SK-N-SH (cell line): ENCODE measurements at regions not wholly inside any gene's neighbourhood (a gene's known extent, or its start where the extent isn't known, plus 50 kb on each side); places are given as distances from the start of the nearest gene placed in this dataset.

Experiments
- CTCF ChIA-PET: fragments of 300-600, 350-600 bp; formaldehyde crosslinking; extraction: SDS; loops from one replicate; lab custom pipeline; 2021; lab: Yijun Ruan, JAX
- POLR2A ChIA-PET: fragments of 350-600 bp; sonication (Branson Sonifier 250); formaldehyde crosslinking; extraction: SDS; loops from one replicate; lab custom pipeline; 2020; ENCODE audit warnings: antibody characterized with exemption, inconsistent platforms; lab: Yijun Ruan, JAX
- DNase-seq: peaks from one replicate; pipeline ENCODE4 v3.0.0; 2012
- H2AFZ ChIP-seq: fragments of 200-600 bp; sonication (generic); 2 replicates; pipeline ENCODE4 v1.8.1; 2016; ENCODE audit warnings: antibody characterized with exemption, mild to moderate bottlenecking, low read depth
- H3F3A ChIP-seq: fragments of 200-600 bp; sonication (generic); replicated peaks from 2 replicates; pipeline ENCODE3; 2016; ENCODE audit warnings: antibody characterized with exemption, mild to moderate bottlenecking; ENCODE audit not compliant: insufficient read depth
- H3K27ac ChIP-seq, 2 experiments: fragments of 200-500 bp in 1 of 2; fragments of 200-600 bp in 1 of 2; sonication (Bioruptor generic) in 1 of 2; sonication (generic), shearing (Covaris generic) in 1 of 2; 2 replicates each; pipeline versions ENCODE4 v1.5.1 to v1.6.1; 2014 to 2016; ENCODE audit warnings: low read depth in 2 of 2, inconsistent platforms in 1 of 2, low read length in 1 of 2, mild to moderate bottlenecking in 1 of 2, mixed read lengths in 1 of 2
- H3K27me3 ChIP-seq: fragments of 200-600 bp; sonication (generic), shearing (Covaris generic); 2 replicates; pipeline ENCODE4 v1.6.1; 2016; ENCODE audit warnings: mixed run types; ENCODE audit not compliant: insufficient read depth
- H3K36me3 ChIP-seq, 2 experiments: fragments of 200-500 bp in 1 of 2; fragments of 200-600 bp in 1 of 2; sonication (Bioruptor generic) in 1 of 2; sonication (generic) in 1 of 2; replicated peaks in 1 of 2; 2 replicates each; pipeline versions ENCODE3 to v1.5.1; 2014 to 2016; ENCODE audit warnings: low read length in 1 of 2, mild to moderate bottlenecking in 1 of 2; ENCODE audit not compliant: insufficient read depth in 2 of 2, control insufficient read depth in 1 of 2
- H3K4me1 ChIP-seq, 2 experiments: fragments of 200-500 bp in 1 of 2; fragments of 200-600 bp in 1 of 2; sonication (Bioruptor generic) in 1 of 2; sonication (generic), shearing (Covaris generic) in 1 of 2; 2 replicates each; pipeline versions ENCODE4 v1.5.1 to v1.6.1; 2014 to 2016; ENCODE audit warnings: low read depth in 1 of 2, low read length in 1 of 2, mixed run types in 1 of 2; ENCODE audit not compliant: insufficient read depth in 2 of 2, control insufficient read depth in 1 of 2
- H3K4me2 ChIP-seq: fragments of 200-600 bp; sonication (generic), shearing (Covaris generic); 2 replicates; pipeline ENCODE4 v1.6.1; 2017; ENCODE audit warnings: mixed run types
- H3K4me3 ChIP-seq, 2 experiments: fragments of 200-500 bp in 1 of 2; fragments of 200-600 bp in 1 of 2; sonication (Bioruptor generic) in 1 of 2; sonication (generic), shearing (Covaris generic) in 1 of 2; 2 replicates each; pipeline versions ENCODE4 v1.5.1 to v1.8.1; 2014 to 2016; ENCODE audit warnings: low read depth in 2 of 2, inconsistent platforms in 1 of 2, low read length in 1 of 2, mild to moderate bottlenecking in 1 of 2, mixed read lengths in 1 of 2, moderate library complexity in 1 of 2
- H3K79me2 ChIP-seq: fragments of 200-600 bp; sonication (generic); 2 replicates; pipeline ENCODE4 v1.8.1; 2017; ENCODE audit warnings: mild to moderate bottlenecking; ENCODE audit not compliant: insufficient read depth
- H3K9ac ChIP-seq: fragments of 200-600 bp; sonication (generic); 2 replicates; pipeline ENCODE4 v1.6.1; 2017; ENCODE audit warnings: mixed run types
- H3K9me2 ChIP-seq: fragments of 200-600 bp; sonication (generic); 2 replicates; pipeline ENCODE4 v1.6.1; 2017; ENCODE audit warnings: mixed run types
- H3K9me3 ChIP-seq: fragments of 200-600 bp; sonication (generic); 2 replicates; pipeline ENCODE4 v1.6.1; 2017; ENCODE audit warnings: mixed run types, mild to moderate bottlenecking, moderate library complexity
- H4K20me1 ChIP-seq: fragments of 200-600 bp; sonication (generic); 2 replicates; pipeline ENCODE4 v1.6.1; 2017; ENCODE audit warnings: mild to moderate bottlenecking, mixed run types; ENCODE audit not compliant: insufficient read depth
- EZH2phosphoT487 ChIP-seq: fragments of 200-600 bp; sonication (generic); IDR thresholded peaks from 2 replicates; pipeline ENCODE4 v1.6.1; 2017; ENCODE audit warnings: low read depth, mixed run types, mild to moderate bottlenecking, antibody characterized with exemption, moderate library complexity, borderline replicate concordance
- FOSL2 ChIP-seq: IDR thresholded peaks from 2 replicates; pipeline ENCODE4 v1.4.0; 2012; ENCODE audit warnings: low read depth, mild to moderate bottlenecking, moderate library complexity, borderline replicate concordance
- FOXM1 ChIP-seq: IDR thresholded peaks from 2 replicates; pipeline ENCODE4 v1.4.0; 2012; ENCODE audit warnings: low read depth, mild to moderate bottlenecking
- JUND ChIP-seq: IDR thresholded peaks from 2 replicates; pipeline ENCODE4 v1.4.0; 2012
- MAX ChIP-seq: IDR thresholded peaks from 2 replicates; pipeline ENCODE4 v1.4.0; 2012; ENCODE audit warnings: low read depth
- NRF1 ChIP-seq: IDR thresholded peaks from 2 replicates; pipeline ENCODE4 v1.6.1; 2012; ENCODE audit warnings: low read depth, mild to moderate bottlenecking, low read length
- SIN3A ChIP-seq: IDR thresholded peaks from 2 replicates; pipeline ENCODE4 v1.6.1; 2012; ENCODE audit warnings: low read depth, mild to moderate bottlenecking, low read length, moderate library complexity, borderline replicate concordance
- SMC3 ChIP-seq: IDR thresholded peaks from 2 replicates; pipeline ENCODE4 v1.6.1; 2012; ENCODE audit warnings: low read depth, low read length, improper control_type of control experiment
- ZBTB33 ChIP-seq: IDR thresholded peaks from 2 replicates; pipeline ENCODE4 v1.4.0; 2012; ENCODE audit warnings: low read depth, borderline replicate concordance
- WGBS: methylation state at CpG from one replicate; pipeline ENCODE4 v1.1.6; 2017; ENCODE audit warnings: low lambda C conversion rate; 5-methylcytosine and 5-hydroxymethylcytosine counted together
- TF ChIP-seq, protein P1 (sequence below): fragments of 150-350 bp; IDR thresholded peaks from 2 replicates; pipeline ENCODE4 v1.6.1; 2017; ENCODE audit warnings: antibody characterized with exemption, low read length, low read depth, borderline replicate concordance
- TF ChIP-seq, protein P2 (sequence below): fragments of 200-600 bp; sonication (generic); IDR thresholded peaks from 2 replicates; pipeline ENCODE4 v1.6.1; 2017; ENCODE audit warnings: antibody characterized with exemption, mild to moderate bottlenecking, moderate library complexity
- TF ChIP-seq, protein P3 (sequence below): fragments of 150-350 bp; IDR thresholded peaks from 2 replicates; pipeline ENCODE4 v1.6.1; 2016; ENCODE audit warnings: mild to moderate bottlenecking, low read depth, low read length

DNA sequence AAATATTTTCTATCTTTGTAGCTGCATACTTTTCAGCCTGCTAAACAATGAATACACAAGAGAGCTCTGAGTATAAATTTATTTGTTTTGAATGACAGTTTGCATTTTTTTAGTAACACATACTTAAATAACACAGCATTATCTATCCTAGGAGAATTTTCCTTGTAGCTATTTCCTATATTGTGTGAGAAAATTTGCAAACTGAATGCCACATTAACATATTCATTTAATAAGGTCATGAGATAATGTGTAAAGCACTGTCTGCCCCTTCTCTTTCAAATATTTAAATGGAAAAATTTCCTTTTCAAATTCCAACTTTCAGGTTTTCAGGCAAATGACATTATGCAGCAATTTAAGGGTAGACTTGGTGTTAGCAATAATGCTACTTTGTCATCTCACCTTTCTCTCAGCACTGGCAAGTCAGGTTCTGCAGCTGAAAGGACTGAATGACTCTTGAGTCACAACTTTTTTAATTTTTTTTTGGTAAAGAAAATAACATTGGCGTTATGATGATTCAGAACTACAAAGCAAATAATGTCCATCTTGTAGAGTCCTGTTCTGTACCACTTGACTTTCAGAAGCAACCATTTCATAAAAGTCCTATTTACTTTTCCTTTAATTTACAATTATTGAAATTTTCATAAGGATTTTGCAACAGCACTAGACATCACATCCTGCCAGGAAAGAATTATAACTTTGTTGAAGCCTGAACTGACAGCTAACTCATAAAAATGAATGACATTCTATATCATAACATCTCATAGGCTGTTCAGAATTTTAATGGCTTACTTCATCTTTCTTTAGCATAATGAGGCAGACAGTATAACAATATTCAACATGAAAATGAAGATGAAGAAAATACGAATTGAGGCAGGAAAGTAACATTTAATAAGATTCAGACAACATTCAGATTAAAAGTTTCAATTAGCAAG lies 681.6 kb upstream of the SEMA6D start:
- no peaks in the 10 kb centered on the region for H3K79me2 ChIP-seq
- H3K36me3 ChIP-seq: no peaks in the 10 kb centered on the region
- H3K9me3 ChIP-seq: no peaks in the 10 kb centered on the region
- H3K27ac ChIP-seq: no peak overlapping the region
- H3K27me3 ChIP-seq: no peaks in the 10 kb centered on the region
- H2AFZ ChIP-seq: no peak overlapping the region
- TF ChIP-seq EZH2phosphoT487: no peak
- no peak for TF ChIP-seq SMC3
- TF ChIP-seq JUND: no peak
- no peak for TF ChIP-seq MAX
- no peak for TF ChIP-seq FOSL2
- TF ChIP-seq, protein P1, sequence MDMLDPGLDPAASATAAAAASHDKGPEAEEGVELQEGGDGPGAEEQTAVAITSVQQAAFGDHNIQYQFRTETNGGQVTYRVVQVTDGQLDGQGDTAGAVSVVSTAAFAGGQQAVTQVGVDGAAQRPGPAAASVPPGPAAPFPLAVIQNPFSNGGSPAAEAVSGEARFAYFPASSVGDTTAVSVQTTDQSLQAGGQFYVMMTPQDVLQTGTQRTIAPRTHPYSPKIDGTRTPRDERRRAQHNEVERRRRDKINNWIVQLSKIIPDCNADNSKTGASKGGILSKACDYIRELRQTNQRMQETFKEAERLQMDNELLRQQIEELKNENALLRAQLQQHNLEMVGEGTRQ: no peak
- no peak for TF ChIP-seq NRF1
- TF ChIP-seq SIN3A: no peak
- no peak for TF ChIP-seq ZBTB33
- TF ChIP-seq, protein P2, sequence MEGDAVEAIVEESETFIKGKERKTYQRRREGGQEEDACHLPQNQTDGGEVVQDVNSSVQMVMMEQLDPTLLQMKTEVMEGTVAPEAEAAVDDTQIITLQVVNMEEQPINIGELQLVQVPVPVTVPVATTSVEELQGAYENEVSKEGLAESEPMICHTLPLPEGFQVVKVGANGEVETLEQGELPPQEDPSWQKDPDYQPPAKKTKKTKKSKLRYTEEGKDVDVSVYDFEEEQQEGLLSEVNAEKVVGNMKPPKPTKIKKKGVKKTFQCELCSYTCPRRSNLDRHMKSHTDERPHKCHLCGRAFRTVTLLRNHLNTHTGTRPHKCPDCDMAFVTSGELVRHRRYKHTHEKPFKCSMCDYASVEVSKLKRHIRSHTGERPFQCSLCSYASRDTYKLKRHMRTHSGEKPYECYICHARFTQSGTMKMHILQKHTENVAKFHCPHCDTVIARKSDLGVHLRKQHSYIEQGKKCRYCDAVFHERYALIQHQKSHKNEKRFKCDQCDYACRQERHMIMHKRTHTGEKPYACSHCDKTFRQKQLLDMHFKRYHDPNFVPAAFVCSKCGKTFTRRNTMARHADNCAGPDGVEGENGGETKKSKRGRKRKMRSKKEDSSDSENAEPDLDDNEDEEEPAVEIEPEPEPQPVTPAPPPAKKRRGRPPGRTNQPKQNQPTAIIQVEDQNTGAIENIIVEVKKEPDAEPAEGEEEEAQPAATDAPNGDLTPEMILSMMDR: no peak
- TF ChIP-seq, protein P3, sequence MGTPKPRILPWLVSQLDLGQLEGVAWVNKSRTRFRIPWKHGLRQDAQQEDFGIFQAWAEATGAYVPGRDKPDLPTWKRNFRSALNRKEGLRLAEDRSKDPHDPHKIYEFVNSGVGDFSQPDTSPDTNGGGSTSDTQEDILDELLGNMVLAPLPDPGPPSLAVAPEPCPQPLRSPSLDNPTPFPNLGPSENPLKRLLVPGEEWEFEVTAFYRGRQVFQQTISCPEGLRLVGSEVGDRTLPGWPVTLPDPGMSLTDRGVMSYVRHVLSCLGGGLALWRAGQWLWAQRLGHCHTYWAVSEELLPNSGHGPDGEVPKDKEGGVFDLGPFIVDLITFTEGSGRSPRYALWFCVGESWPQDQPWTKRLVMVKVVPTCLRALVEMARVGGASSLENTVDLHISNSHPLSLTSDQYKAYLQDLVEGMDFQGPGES: no peak
- no peak for TF ChIP-seq FOXM1
- no peaks in the 10 kb centered on the region for H3K4me1 ChIP-seq
- no peak overlapping the region for H3K9ac ChIP-seq
- no peak overlapping the region for H3K4me2 ChIP-seq
- no peaks in the 10 kb centered on the region for H4K20me1 ChIP-seq
- CTCF ChIA-PET: interaction anchor here (0.6 to 1.3 kb wide), 3 partner anchors 10 to 249 kb away, joined by 3 to 4 read pairs (median 3); no protein-coding TSS in a partner anchor
- WGBS: 15% methylated on average over 2 of the region's 2 CpGs
- no peak overlapping the region for H3K4me3 ChIP-seq
- DNase-seq: no peak
- H3F3A ChIP-seq: no peaks in the 10 kb centered on the region
- POLR2A ChIA-PET: no interaction called here
- H3K9me2 ChIP-seq: no peaks in the 10 kb centered on the region
